Gastroesophageal sphincter (tissue), 4 donors: ENCODE measurements at regions not wholly inside any gene's neighbourhood (a gene's known extent, or its start where the extent isn't known, plus 50 kb on each side); places are given as distances from the start of the nearest gene placed in this dataset.

ENCODE experiments used
- ATAC-seq: fragments of 150-250 bp; one replicate; pipeline ENCODE4 v1.9.1; 2016; ENCODE audit warnings: mild to moderate bottlenecking, moderate library complexity
- H3K27ac ChIP-seq, 4 donors: fragments of 200-600 bp; sonication (generic) in 3 of 4; 1 replicate in 3 of 4; 2 replicates in 1 of 4; pipeline ENCODE4 v1.5.1; 2016 to 2019
- H3K27me3 ChIP-seq: fragments of 200-600 bp; sonication (generic); one replicate; pipeline ENCODE4 v1.5.1; 2019
- H3K36me3 ChIP-seq, 2 donors: fragments of 200-600 bp; sonication (generic); one replicate each; pipeline ENCODE4 v1.5.1; 2019; ENCODE audit warnings: control low read depth in 1 of 2
- H3K4me1 ChIP-seq, 3 donors: fragments of 200-600 bp; sonication (generic); 1 replicate in 2 of 3; 2 replicates in 1 of 3; pipeline ENCODE4 v1.5.1; 2016 to 2019; ENCODE audit warnings: control low read depth in 2 of 3
- H3K4me3 ChIP-seq, 2 donors: fragments of 200-600 bp; sonication (generic); one replicate each; pipeline ENCODE4 v1.5.1; 2019; ENCODE audit warnings: mild to moderate bottlenecking in 1 of 2, moderate library complexity in 1 of 2
- H3K9me3 ChIP-seq, 3 donors: fragments of 200-600 bp; sonication (generic); one replicate each; pipeline ENCODE4 v1.5.1; 2017 to 2019; ENCODE audit warnings: control low read depth in 2 of 3
- EP300 ChIP-seq: sonication (generic); formaldehyde crosslinking; IDR thresholded peaks from one replicate; pipeline ENCODE4 v1.6.1; 2017; ENCODE audit warnings: antibody characterized with exemption, mild to moderate bottlenecking
- POLR2A ChIP-seq, 2 donors: fragments of 450-650 bp; IDR thresholded peaks; one replicate each; pipeline ENCODE4 v1.6.1; 2017; ENCODE audit warnings: antibody characterized with exemption in 2 of 2, mild to moderate bottlenecking in 2 of 2, moderate library complexity in 1 of 2
- POLR2AphosphoS5 ChIP-seq: sonication (generic); formaldehyde crosslinking; IDR thresholded peaks from one replicate; pipeline ENCODE4 v1.6.1; 2017; ENCODE audit warnings: antibody characterized with exemption
- WGBS, 2 donors: methylation state at CpG; one replicate each; pipeline ENCODE4 v1.1.5; 2018; ENCODE audit warnings: low coverage in 1 of 2; 5-methylcytosine and 5-hydroxymethylcytosine counted together
- TF ChIP-seq, protein P1 (sequence below), 4 experiments: fragments of 200-600 bp in 2 of 4; fragments of 450-650 bp in 2 of 4; sonication (generic) in 1 of 4; IDR thresholded peaks; one replicate each; pipeline ENCODE4 v1.5.1; 2017 to 2019; ENCODE audit warnings: antibody characterized with exemption in 4 of 4, mild to moderate bottlenecking in 2 of 4, moderate library complexity in 2 of 4

DNA sequence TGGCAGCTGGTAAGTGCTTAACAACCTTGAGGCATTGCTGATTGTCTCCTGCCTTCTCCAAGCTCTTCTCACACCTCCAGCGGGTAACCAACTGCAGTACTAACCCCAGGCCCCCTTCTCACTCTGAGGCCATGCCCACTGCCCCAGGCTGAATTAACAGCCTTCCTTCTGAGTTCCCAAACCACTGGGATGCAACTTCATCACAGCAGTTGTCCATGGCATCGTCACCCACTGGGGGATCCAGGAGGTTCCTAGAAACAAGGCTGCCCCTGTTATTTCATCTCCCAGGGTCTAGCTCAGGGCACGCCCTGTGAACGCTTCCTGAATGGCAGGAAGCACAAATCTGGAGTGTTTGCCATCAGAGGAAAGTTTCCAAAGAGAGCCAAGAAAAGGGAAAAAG, 58.0 kb downstream of the SYNE3 start:
- H3K4me1 ChIP-seq = peaks cover 0 to 50% (median 5%) of the 10 kb centered on the region in 3 donors
- no peak for ATAC-seq
- 90% methylated on average over 2 of the region's 4 CpGs; no CpG with 5 or more reads in 1 of the 2 donors for WGBS, 2 donors

DNA sequence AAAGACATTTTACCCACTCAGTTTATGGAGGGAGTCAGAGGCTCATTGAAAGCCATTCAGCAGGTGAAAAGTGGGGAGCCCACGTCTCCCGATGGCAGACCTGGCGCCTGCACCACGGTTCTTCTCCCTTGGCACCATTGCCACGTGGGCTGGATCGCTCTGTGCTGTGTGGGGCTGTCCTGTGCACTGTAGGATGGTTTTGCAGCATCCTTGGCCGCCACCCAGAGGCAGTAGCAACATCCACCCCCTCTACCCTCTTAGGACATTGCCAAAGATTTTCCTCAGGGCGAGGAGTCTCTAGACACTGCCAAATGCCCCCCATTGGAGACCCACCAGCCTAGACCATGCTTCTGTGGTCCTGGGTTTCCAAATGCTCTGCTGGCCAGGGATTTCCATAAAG, 60.2 kb downstream of the SYNE3 start:
- Histone ChIP-seq H3K4me3 (no peak overlapping the region), H3K9me3 (no peaks in the 10 kb centered on the region), H3K27me3 (peaks cover 64% of the 10 kb centered on the region), H3K4me1 (peaks cover 0 to 39% (median 1%) of the 10 kb centered on the region in 3 donors), H3K27ac (no peak overlapping the region), H3K36me3 (peaks cover 0 to 44% of the 10 kb centered on the region in 2 donors)
- TF ChIP-seq POLR2AphosphoS5 (no peak), POLR2A (IDR thresholded peaks at IDR 0.05) (no peak), EP300 (no peak)
- TF ChIP-seq, protein P1, sequence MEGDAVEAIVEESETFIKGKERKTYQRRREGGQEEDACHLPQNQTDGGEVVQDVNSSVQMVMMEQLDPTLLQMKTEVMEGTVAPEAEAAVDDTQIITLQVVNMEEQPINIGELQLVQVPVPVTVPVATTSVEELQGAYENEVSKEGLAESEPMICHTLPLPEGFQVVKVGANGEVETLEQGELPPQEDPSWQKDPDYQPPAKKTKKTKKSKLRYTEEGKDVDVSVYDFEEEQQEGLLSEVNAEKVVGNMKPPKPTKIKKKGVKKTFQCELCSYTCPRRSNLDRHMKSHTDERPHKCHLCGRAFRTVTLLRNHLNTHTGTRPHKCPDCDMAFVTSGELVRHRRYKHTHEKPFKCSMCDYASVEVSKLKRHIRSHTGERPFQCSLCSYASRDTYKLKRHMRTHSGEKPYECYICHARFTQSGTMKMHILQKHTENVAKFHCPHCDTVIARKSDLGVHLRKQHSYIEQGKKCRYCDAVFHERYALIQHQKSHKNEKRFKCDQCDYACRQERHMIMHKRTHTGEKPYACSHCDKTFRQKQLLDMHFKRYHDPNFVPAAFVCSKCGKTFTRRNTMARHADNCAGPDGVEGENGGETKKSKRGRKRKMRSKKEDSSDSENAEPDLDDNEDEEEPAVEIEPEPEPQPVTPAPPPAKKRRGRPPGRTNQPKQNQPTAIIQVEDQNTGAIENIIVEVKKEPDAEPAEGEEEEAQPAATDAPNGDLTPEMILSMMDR (IDR thresholded peaks at IDR 0.05) = no peak
- no peak for ATAC-seq
- WGBS, 2 donors = 85 to 89% methylated on average over 3 to 7 of the region's 8 CpGs

More for the DNA sequence above, 58.0 kb downstream of the SYNE3 start:
- TF ChIP-seq, protein P1 (IDR thresholded peaks at IDR 0.05) = no peak
- no peak for TF ChIP-seq POLR2A (IDR thresholded peaks at IDR 0.05)
- no peak for TF ChIP-seq POLR2AphosphoS5
- no peak for TF ChIP-seq EP300
- H3K36me3 ChIP-seq = peaks cover 0 to 26% of the 10 kb centered on the region in 2 donors
- peaks cover 52% of the 10 kb centered on the region for H3K27me3 ChIP-seq
- no peak overlapping the region for H3K27ac ChIP-seq
- H3K4me3 ChIP-seq = no peak overlapping the region
- no peaks in the 10 kb centered on the region for H3K9me3 ChIP-seq

DNA sequence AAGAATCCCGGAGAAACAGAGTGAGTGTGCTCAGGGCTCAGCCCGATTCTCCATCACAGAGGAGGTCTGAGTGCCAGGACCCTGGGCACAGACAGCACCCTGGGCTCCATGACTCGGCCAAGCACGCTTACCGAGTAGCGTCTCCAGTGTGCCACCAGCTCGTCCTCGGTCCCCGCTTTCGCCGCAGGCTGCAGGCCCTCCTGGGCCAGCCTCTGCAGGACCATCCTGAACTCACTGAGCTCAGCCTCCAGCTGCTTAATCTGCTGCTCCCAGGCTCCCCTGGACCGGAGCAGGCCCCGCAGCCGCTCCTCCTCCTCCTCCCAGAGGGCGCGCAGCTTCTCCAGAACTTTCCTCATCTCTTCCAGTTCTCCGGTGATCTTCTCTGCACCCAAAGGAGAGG, 61.2 kb downstream of the SYNE3 start:
- Histone ChIP-seq H3K4me1 (peaks cover 0 to 28% (median 0%) of the 10 kb centered on the region in 3 donors), H3K36me3 (peaks cover 0 to 48% of the 10 kb centered on the region in 2 donors), H3K27ac (no peak overlapping the region), H3K27me3 (peaks cover 69% of the 10 kb centered on the region), H3K4me3 (no peak overlapping the region), H3K9me3 (no peaks in the 10 kb centered on the region)
- ATAC-seq = no peak
- no peak for TF ChIP-seq POLR2AphosphoS5
- TF ChIP-seq EP300 = no peak
- TF ChIP-seq, protein P1 (IDR thresholded peaks at IDR 0.05) = no peak
- TF ChIP-seq POLR2A (IDR thresholded peaks at IDR 0.05) = no peak
- WGBS, 2 donors = 90 to 98% methylated on average over 2 to 6 of the region's 17 CpGs

DNA sequence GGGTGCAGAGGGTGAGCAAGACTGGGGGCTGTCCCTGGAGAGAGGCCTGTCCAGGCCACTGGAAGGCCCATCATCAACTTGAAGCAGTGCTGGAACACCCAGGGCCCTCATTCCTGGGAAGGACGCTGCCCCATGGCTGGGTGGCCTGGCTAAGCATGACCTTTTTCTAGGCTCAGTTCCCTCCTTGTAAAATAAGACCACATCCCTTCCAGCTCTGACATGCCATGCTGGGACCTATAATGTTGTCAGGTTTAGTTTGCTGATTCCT, 62.8 kb downstream of the SYNE3 start:
- no peak for ATAC-seq
- Histone ChIP-seq H3K9me3 (no peaks in the 10 kb centered on the region), H3K27me3 (peaks cover 77% of the 10 kb centered on the region), H3K27ac (no peak overlapping the region), H3K4me1 (peaks cover 0 to 17% (median 0%) of the 10 kb centered on the region in 3 donors), H3K36me3 (peaks cover 0 to 64% of the 10 kb centered on the region in 2 donors), H3K4me3 (no peak overlapping the region)
- no peak for TF ChIP-seq POLR2A (IDR thresholded peaks at IDR 0.05)
- TF ChIP-seq POLR2AphosphoS5 = no peak
- TF ChIP-seq, protein P1 (IDR thresholded peaks at IDR 0.05) = no peak
- TF ChIP-seq EP300 = no peak
- 80 to 86% methylated on average over 1 of the region's 1 CpG for WGBS, 2 donors

GRCh38 chr14:95452893-95453712, 63.3 kb downstream of the SYNE3 start:
- Histone ChIP-seq H3K9me3 (no peaks in the 10 kb centered on the region), H3K27ac (no peak overlapping the region), H3K36me3 (peaks cover 0 to 70% of the 10 kb centered on the region in 2 donors), H3K4me3 (no peak overlapping the region), H3K27me3 (peaks cover 72% of the 10 kb centered on the region), H3K4me1 (peaks cover 0 to 12% (median 0%) of the 10 kb centered on the region in 3 donors)
- WGBS, 2 donors = 58 to 68% methylated on average over 4 of the region's 10 CpGs
- TF ChIP-seq, protein P1 (IDR thresholded peaks at IDR 0.05) = no peak
- TF ChIP-seq POLR2A (IDR thresholded peaks at IDR 0.05) (no peak), EP300 (no peak)
- ATAC-seq = no peak
